Ramos (cell line): ENCODE measurements at regions not wholly inside any gene's neighbourhood (a gene's known extent, or its start where the extent isn't known, plus 50 kb on each side); places are given as distances from the start of the nearest gene placed in this dataset.
"Not testable (repeated sequence)": the region's sequence is repeated elsewhere in the genome, so short reads cannot be mapped to it uniquely, and the experiment has no call there.

Experiments
- in situ Hi-C: fragments of 300-500 bp; cut with MboI; formaldehyde crosslinking; loops from one replicate; pipeline ENCODE4 v1.14.3; 2022; ENCODE audit warnings: low sequenced_read_pairs; ENCODE audit not compliant: unreplicated experiment

DNA sequence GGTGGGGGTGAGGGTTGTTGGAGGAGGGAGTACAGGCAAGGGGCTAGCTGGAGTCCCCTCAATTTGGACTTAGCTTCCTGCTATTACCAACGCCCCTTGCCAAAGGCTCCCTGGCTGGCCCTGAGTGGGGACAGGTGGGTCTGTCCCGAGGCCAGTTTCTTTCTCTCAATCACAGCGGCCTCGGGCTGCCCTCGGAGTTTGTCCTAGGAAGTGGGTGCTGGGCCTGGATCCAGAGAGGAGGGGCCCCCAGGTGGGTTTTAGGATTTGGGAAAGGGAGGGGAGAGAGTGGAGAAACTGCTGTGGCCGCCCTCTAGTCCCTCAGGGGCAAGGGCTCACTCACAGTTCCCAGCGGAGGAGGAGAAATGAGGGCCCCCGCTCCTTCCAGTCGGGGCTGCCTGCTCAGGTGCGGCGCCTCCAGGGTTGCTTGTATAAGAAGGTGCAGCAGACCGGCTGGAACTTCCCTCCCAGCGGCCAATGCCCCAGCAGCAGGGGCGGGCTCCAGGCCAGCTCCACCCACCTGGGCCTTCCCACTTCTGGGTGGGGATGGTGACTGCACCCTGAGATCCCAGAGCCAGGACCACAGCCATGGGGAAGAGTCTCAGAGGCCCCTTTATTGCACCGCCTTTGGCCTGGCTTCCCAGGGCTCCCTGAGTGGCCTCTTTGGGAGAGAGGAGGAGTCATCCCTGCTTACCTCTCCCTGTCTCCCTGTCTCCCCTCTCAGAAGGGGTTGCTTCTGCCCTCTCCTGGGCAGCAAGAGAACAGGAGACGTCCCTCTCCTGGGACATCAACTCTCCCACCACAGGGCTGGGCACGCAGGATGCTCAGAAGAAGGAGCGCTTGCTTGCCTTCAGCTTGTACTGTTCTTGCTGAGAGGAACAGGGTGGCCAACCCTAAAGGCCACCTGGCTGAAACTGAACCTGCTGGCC lies 112.0 kb upstream of the SMURF2 start:
- in situ Hi-C loops: no loop called here

DNA sequence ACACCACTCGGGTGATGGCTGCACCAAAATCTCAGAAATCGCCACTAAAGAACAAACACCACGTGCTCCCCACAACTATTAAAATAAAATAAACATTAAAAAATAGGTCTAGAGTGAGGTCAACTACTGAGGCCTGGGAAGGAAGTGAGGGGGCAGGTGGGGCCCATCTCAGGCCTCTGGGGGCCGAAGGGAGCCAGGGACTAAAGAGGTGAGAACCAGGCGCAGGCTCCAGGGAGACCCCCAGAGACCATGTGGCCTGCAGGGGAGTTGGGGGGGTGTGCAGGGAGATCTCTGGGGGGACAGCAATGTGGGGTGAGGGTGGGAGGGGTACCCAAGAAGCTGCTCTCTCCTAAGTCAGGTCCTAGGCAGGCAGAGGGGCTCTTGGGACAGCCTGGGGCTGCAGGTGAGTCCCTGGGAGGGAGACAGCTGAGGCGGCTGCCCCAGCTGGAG lies 111.3 kb upstream of the SMURF2 start:
- in situ Hi-C loops: no loop called here

DNA sequence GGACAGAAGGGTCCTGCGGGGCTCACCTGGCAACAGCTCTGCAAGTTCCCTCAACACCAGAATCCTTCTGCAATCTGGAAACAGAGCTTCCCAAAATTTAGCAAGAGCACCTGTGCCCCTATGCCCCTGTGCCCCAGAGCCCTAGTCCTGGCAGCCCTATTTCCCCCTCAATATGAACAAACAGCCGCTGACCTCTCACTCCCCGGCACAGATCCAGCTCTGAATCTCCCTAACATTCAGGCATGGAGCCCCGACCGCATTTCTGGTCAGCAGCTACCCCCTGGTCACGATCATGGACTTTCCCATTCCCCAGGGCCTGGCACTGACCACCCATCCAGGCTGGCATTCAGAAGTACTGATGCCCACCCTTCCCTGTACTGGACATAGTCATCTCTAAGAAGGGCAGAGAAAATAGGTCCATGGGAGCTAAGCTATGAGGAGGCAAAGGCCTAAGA lies 110.8 kb upstream of the SMURF2 start:
- in situ Hi-C loops: no loop called here

DNA sequence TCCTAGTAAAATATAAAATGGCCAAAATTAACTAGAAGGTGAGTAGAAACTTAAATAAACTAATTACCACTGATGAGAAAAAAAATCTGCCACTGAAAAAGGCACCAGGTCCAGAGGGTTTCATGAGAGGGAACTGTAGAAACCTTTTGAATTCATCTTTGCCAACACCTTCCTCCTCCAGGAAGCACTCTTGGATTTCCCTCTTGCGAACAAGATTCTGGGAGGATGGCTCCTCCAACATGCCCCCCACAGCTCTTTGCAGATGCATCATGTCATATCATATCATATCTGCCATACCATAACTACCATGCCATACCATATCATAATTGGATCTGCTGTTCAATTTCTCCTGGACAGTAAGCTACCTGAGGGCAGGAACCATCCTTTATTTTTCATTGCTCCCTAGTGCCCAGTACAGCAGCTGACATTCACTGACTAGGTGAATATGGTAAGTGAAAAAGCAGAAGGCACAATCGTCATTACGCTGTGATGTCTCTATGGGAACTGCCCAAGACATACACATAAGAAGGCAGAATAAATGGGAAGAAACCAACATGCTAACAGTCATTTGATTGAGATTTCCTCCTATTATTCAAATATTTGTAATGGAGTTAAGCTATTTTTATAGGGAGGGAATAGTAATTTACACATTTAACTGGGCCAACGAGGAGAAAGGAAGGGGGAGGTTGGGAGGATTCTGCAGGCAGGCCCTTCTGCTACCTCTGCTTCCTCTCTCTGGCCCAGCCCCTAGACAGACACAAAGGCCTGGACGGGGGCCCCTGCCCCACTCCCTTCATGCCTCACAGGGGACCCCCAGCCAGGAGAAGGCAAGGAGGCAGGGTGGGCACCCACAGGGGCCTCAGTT lies 110.1 kb upstream of the SMURF2 start:
- in situ Hi-C loops: no loop called here

DNA sequence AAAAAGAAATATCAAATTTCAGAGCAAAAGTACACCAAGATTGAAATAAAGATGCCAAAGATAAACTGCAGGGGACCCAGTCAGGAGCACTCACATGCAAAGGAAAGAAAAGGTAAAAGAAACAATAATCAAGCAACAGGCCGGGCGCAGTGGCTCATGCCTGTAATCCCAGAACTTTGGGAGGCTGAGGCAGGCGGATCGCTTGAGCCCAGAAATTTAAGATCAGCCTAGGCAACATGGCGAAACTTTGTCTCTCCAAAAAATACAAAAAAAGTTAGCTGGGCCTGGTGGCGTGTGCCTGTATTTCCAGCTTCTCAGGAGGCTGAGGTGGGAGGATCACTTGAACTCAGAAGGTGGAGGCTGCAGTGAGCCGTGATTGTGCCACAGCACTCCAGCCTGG lies 107.6 kb upstream of the SMURF2 start:
- in situ Hi-C loops: no loop called here

DNA sequence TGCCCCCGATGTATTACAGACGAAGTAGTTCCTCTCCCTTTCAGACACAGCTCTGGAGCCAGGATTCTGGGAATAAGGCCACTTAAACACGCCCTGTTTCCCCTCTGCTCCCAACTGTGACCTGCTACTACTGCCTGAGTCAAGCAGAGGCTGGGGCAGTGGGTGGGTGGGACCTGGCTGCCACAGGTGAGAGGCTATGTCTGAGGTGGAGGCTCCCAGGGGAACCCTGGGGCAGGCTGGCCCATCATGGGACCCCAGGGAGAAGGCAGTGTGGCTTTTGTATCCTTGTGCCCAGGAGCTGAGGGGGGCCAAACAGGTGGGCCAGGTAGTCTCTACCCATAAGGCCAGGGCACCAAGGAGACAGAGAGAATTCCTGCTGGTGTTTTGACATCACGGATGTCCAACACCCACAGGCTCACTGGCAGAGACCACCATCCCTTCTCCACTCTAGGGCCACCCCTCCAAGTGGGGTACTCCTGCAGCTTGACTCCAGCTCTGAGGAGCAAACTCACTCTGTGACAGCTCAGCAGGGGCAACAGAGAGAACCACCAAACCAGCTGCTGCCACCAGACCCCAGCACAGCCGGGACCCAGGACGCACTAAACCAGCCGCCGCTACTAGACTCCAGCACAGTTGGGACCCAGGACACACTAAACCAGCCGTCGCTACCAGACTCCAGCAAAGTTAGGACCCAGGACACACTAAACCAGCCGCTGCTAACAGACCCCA lies 105.3 kb upstream of the SMURF2 start:
- in situ Hi-C loops: no loop called here

DNA sequence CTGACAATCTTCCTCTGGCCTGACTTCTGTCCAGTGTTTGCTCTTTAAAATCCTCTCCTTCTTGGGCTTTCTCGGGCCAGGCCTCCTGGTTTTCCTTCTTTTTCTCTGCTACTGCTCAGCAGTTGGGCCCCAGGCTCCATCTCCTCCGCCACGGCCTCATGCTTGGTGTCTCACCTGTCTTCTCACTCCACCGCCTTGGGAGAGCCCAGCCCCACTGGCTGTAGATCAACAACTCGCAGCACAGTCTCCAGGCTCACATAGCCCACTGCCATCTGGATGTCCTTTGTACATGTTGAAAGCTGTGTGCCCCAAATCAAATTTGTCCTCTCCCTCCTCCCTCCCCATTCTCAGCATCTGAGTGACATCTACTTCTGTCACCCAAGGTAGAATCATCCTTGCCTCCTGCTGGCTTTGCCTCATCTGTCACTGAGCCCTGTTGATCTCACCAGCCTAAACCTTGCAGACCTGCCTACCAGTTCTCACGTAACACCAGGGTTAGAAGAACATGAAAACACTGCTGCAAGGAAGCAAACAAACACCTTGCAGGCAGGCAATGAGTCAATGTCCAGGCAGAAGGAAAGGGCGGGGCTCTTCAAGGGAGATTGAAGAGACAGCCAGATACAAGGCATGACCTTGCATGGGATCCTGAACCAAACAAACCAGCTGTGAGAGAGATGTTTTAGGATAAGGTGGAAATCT lies 103.2 kb upstream of the SMURF2 start:
- in situ Hi-C loops: no loop called here

DNA sequence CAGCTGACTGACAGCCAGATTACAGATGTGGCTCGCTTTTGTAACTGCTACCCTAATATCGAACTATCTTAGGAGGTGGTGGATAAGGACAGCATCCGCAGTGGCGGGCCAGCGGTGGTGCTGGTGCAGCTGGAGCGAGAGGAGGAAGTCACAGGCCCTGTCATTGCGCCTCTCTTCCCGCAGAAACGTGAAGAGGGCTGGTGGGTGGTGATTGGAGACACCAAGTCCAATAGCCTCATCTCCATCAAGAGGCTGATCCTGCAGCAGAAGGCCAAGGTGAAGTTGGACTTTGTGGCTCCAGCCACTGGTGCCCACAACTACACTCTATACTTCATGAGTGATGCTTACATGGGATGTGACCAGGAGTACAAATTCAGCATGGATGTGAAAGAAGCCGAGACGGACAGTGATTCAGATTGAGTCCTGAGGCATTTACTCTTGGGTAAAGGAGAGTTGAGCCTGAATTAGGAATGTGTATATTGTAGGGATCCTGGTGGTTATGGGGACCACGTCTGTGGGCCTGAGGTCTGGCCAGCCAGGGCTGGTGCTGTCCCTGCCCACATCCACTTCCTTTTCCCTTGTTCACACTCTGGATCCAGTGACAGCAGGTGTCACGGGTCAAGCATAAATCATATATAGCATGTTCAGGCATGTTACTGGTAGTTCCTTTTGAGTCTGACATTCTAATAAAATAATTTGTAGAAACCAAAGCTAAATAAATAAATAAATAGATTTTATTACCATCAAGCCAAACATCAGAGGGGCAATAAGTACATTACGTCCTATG lies 89.0 kb upstream of the SMURF2 start:
- in situ Hi-C loops: no loop called here

DNA sequence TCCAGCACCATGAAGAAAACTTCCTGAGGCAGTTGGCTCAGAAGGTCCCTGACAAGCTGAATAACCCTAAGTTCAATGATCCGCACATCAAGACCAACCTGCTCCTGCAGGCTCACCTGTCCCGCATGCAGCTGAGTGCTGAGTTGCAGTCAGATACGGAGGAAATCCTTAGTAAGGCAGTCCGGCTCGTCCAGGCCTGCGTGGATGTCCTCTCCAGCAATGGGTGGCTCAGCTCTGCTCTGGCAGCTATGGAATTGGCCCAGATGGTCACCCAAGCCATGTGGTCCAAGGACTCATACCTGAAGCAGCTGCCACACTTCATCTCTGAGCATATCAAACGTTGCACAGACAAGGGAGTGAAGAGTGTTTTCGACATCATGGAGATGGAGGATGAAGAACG lies 88.4 kb upstream of the SMURF2 start:
- in situ Hi-C loops: no loop called here

DNA sequence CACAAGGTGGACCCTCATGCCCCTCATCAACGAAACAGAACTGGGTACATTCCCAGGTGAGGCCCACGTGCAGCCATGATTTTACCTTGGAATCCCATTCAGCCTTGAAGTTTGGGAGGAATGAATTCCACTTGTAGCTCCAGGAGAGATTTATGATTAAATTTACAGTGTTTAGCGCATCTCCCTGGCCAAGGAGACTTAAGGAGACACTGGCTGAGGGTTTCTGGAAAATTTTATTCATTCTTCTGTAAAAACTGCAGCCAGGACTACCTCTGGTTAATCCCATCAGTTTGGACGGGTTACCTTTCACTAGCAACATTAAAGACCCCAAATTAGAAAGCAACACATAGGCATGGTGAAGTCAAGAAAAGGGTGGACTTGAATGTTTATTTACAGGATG lies 87.2 kb upstream of the SMURF2 start:
- in situ Hi-C loops: no loop called here

DNA sequence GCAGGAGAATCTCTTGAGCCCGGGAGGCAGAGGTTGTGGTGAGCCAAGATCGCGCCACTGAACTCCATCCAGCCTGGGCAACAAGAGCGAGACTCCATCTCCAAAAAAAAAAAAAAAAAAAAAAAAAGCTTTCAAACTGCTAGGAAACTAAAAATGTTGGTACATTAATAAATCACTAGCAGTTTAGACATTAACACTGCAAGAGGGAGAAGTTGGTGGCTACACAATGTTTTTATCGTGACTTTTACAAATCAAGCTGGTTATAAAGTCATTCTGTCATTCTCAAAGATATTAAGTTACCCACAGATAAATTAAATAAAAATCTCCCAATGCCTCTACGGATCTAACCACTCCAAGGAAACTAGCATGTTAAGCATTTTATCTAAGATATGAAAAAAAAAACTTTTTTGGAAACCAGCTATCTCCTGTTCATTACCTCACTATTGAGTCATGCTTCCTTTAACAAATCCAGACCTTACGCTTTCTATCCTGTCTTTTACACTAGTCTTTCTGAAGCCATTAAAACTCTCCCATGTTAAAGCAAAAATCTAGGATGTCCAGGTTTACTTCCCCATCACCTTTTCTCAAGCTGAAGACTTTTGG lies 85.9 kb upstream of the SMURF2 start:
- in situ Hi-C loops: no loop called here

DNA sequence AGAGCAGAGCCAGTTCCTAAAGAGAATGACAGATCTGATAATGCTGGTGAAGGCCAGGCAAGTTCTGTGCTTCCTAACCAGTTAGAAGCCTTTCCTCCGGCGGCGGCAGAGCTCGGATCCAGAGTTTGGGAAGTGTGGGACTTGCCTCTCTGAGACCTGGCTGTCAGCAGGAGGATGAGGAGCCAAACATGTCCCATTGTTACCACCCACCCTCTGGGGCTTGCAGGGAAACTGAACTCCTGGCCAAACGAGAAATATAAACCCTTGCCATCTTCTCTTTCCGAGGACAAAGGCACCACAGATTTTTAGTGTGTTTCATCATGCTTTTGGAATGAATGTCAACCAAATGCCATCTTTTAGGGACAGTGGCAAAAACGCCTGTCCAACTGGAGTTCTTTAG lies 80.2 kb upstream of the SMURF2 start:
- in situ Hi-C loops: no loop called here

DNA sequence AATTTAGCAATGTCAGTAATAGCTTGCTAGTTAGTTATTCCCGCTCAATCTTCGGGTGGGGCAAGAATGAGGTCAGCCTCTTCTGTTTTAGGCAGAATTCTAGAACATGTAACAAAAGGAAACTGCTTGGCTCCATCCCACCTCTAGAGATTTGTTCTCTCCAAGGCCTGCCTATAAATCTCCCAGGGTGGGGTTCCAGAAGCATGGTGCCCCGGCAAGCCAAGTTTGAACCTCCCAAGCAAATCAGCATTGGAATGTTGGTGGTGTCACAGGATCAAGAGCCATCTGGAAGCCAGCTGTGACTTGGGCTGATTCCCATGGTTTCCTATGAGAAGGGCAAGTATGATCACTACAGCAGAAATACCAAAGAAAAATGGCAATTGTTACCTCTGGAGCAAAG lies 79.8 kb upstream of the SMURF2 start:
- in situ Hi-C loops: not testable (repeated sequence)

DNA sequence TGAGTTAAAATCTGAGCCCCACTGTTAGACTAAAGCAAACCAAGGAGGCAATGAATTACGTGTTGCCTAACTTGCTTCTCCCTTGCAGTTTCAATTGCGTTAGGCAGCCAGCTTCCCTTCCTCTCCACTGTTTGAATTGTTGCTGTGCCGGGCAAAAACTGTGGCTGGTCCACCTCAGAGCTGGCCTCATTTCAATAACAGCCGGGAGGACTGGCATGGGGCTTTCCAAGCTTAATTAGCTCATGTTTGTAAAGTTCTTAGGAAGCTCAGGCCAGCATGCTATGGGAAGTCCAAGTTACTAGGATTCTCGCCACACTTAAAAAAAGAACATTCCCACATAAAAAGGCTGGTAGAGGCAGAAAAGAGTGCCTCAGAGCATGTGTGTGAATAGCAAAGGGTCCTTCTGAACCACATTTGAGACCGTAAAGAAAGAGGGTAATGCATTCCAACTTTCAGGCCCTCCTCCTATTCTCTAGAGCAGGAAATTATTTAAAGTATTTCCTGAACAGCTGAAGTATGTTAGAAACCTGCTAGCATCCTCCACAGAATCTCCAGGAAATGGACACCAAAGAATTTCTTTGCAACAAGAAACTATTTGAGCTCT lies 79.0 kb upstream of the SMURF2 start:
- in situ Hi-C loops: no loop called here

DNA sequence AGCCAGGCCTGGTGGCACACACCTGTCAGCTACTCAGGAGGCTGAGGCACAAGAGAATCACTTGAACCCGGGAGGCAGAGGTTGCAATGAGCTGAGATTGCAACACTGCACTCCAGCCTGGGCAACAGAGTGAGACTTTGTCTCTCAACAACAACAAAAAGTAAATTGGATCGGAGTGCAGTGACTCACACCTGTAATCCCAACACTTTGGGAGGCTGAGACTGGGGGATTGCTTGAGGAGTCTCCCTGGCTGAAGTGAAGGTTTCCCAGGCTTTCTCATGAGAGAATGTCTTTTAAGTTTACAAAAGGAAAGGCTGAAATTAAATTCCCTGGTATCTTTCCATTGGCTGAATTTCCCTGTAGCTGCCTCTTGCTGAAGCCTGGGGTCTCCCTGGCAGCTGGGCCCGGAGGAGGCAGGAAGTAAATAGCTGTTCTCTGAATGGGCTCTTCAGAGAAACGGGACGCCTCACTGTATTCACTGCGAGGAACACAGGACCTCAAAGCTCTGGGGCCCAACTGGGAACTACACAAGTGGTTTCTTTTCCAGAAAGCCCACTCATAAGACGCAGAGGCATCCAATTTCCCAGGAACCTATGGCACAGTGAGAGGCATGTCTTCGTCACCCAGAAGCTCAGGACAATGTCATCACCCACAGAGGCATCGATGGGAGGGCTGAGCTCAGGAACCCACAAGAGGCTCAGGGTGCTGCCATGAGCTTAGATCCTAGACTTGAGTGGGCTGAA lies 77.4 kb upstream of the SMURF2 start:
- in situ Hi-C loops: loop anchor here (10.0 kb wide), 1 partner anchor 315 kb away; no protein-coding TSS in a partner anchor

DNA sequence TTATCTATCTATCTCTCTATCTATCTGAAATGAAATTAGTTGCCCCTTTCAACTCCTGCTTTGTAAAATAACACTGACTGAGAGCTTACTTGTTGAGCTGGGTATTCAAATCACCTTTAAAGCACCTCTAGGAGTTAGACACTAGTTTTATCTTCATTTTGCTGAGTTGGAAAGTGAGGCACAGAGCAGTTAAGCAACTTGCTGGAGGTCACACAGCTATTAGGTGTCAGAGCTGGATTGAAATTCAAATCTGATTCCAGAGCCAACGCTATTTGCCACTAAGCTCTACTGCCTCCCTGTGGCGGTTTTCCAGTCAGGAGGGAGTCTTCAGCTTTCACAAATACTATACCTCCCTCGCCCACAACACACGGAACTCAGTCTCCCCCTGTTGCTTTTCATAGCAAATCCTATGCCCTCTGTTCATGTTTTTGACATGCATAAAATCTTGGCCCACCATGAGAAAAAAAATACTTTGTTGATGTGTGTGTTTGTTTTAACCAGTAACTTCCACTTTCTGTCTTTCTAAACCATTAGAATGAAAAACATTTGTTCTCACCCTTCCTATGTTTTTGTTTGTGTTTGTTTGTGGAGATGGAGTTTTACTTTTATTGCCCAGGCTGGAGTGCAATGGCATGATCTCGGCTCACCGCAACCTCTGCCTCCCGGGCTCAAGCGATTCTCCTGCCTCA lies 74.8 kb upstream of the SMURF2 start:
- in situ Hi-C loops: loop anchor here (10.0 kb wide), 1 partner anchor 312 kb away; no protein-coding TSS in a partner anchor
